ENCODE measurements at regions not wholly inside any gene's neighbourhood (a gene's known extent, or its start where the extent isn't known, plus 50 kb on each side); places are given as distances from the start of the nearest gene placed in this dataset.

DNA sequence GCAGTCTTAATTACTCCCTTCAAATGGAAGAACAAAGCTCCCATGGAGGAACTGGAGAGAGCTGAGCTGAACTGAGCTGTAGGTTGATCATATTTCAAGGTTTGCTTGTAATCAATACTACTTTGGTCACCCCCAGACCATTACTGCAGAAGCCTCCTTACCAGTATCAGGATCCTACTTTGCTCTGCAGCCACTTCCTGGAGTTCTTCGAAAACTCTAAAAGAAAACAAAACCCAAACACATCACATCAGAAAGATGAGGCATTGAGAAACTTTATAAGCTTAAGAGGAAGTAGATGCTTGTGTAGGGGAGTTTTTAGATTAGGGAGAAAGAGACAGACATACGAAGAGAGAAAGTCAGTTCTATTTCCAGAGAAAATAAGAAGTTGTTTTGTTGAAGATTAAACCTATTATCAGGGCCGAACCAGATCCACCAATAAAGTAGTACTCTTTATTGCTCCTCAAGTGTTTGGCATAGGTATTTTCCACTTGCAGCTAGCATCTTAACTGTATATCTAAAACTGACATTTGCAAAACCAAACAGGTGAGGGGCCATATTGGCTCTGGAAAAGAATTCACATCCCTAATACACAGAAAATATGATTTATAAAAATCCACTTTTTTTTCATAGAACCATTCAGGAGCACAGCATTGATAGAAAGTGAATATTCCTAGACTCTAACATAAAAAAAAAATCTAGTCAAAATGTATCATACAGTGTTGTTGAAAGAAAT lies 166.9 kb upstream of the KLF7 start:
- TF ChIP-seq, protein P1, sequence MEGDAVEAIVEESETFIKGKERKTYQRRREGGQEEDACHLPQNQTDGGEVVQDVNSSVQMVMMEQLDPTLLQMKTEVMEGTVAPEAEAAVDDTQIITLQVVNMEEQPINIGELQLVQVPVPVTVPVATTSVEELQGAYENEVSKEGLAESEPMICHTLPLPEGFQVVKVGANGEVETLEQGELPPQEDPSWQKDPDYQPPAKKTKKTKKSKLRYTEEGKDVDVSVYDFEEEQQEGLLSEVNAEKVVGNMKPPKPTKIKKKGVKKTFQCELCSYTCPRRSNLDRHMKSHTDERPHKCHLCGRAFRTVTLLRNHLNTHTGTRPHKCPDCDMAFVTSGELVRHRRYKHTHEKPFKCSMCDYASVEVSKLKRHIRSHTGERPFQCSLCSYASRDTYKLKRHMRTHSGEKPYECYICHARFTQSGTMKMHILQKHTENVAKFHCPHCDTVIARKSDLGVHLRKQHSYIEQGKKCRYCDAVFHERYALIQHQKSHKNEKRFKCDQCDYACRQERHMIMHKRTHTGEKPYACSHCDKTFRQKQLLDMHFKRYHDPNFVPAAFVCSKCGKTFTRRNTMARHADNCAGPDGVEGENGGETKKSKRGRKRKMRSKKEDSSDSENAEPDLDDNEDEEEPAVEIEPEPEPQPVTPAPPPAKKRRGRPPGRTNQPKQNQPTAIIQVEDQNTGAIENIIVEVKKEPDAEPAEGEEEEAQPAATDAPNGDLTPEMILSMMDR (IDR thresholded peaks at IDR 0.05): no peak
- TF ChIP-seq POLR2A (IDR thresholded peaks at IDR 0.05) (no peak), POLR2AphosphoS5 (IDR thresholded peaks at IDR 0.05) (no peak)

All from upper lobe of left lung (tissue), 4 donors.